HepG2 (cell line): ENCODE measurements at regions not wholly inside any gene's neighbourhood (a gene's known extent, or its start where the extent isn't known, plus 50 kb on each side); places are given as distances from the start of the nearest gene placed in this dataset.

ENCODE experiments used
- BRCA1 ChIP-seq: sonication (generic); formaldehyde crosslinking; IDR thresholded peaks from 2 replicates; pipeline ENCODE4 v1.4.0; 2020; ENCODE audit warnings: missing genetic modification reagents
- ETV6 ChIP-seq: sonication (generic); formaldehyde crosslinking; conservative IDR thresholded peaks from 2 replicates; pipeline ENCODE4 v1.4.0; 2020; ENCODE audit warnings: missing genetic modification reagents
- LCORL ChIP-seq, 2 experiments: fragments of 450-650 bp in 1 of 2; sonication (generic) in 1 of 2; formaldehyde crosslinking in 1 of 2; IDR thresholded peaks; 2 replicates each; pipeline versions ENCODE4 v1.5.0 to v1.6.1; 2017 to 2020; ENCODE audit warnings: antibody characterized with exemption in 1 of 2, missing genetic modification reagents in 1 of 2
- MLLT10 ChIP-seq: sonication (generic); formaldehyde crosslinking; IDR thresholded peaks from 2 replicates; pipeline ENCODE4 v1.4.0; 2020; ENCODE audit warnings: missing genetic modification reagents
- MTA3 ChIP-seq: sonication (generic); formaldehyde crosslinking; IDR thresholded peaks from 2 replicates; pipeline ENCODE4 v1.4.0; 2020; ENCODE audit warnings: missing genetic modification reagents
- PAX8 ChIP-seq: sonication (generic); formaldehyde crosslinking; IDR thresholded peaks from 2 replicates; pipeline ENCODE4 v1.8.0; 2022; ENCODE audit warnings: mild to moderate bottlenecking, missing genetic modification reagents, borderline replicate concordance
- PHF21A ChIP-seq: sonication (generic); formaldehyde crosslinking; IDR thresholded peaks from 2 replicates; pipeline ENCODE4 v1.5.0; 2020; ENCODE audit warnings: mild to moderate bottlenecking, missing genetic modification reagents
- SUZ12 ChIP-seq: fragments of 150-350 bp; IDR thresholded peaks from 2 replicates; pipeline ENCODE4 v1.6.1; 2014; ENCODE audit warnings: low read depth, low read length
- ZKSCAN1 ChIP-seq: fragments of 150-350 bp; IDR thresholded peaks from 2 replicates; pipeline ENCODE4 v1.6.1; 2014; ENCODE audit warnings: low read length
- ZMYM3 ChIP-seq: sonication (generic); formaldehyde crosslinking; IDR thresholded peaks from 2 replicates; pipeline ENCODE4 v1.5.1; 2020; ENCODE audit warnings: mild to moderate bottlenecking, missing genetic modification reagents
- ZNF138 ChIP-seq: sonication (generic); formaldehyde crosslinking; IDR thresholded peaks from 2 replicates; pipeline ENCODE4 v1.5.0; 2020; ENCODE audit warnings: mild to moderate bottlenecking, low read depth, missing genetic modification reagents
- ZNF3 ChIP-seq: IDR thresholded peaks from 2 replicates; pipeline ENCODE4 v1.7.0; 2017; ENCODE audit warnings: inconsistent platforms
- ZNF660 ChIP-seq: sonication (generic); formaldehyde crosslinking; IDR thresholded peaks from 2 replicates; pipeline ENCODE4 v1.5.1; 2020; ENCODE audit warnings: mild to moderate bottlenecking, low read depth, missing genetic modification reagents, borderline replicate concordance
- ZNF772 ChIP-seq: sonication (generic); formaldehyde crosslinking; IDR thresholded peaks from 2 replicates; pipeline ENCODE4 v1.5.0; 2020; ENCODE audit warnings: mild to moderate bottlenecking, missing genetic modification reagents
- TF ChIP-seq, protein P1 (sequence below): fragments of 450-650 bp; IDR thresholded peaks from 2 replicates; pipeline ENCODE4 v1.6.1; 2017; ENCODE audit warnings: mild to moderate bottlenecking
- TF ChIP-seq, protein P2 (sequence below): sonication (generic); formaldehyde crosslinking; IDR thresholded peaks from 2 replicates; pipeline ENCODE4 v1.5.1; 2020; ENCODE audit warnings: mild to moderate bottlenecking, moderate library complexity, missing genetic modification reagents
- TF ChIP-seq, protein P3 (sequence below): sonication (generic); formaldehyde crosslinking; IDR thresholded peaks from 2 replicates; pipeline ENCODE4 v1.4.0; 2020; ENCODE audit warnings: missing genetic modification reagents
- TF ChIP-seq, protein P4 (sequence below): sonication (generic); formaldehyde crosslinking; IDR thresholded peaks from 2 replicates; pipeline ENCODE4 v1.5.0; 2020; ENCODE audit warnings: missing genetic modification reagents
- TF ChIP-seq, protein P5 (sequence below): sonication (generic); formaldehyde crosslinking; IDR thresholded peaks from 2 replicates; pipeline ENCODE4 v1.4.0; 2020; ENCODE audit warnings: missing genetic modification reagents, borderline replicate concordance

DNA sequence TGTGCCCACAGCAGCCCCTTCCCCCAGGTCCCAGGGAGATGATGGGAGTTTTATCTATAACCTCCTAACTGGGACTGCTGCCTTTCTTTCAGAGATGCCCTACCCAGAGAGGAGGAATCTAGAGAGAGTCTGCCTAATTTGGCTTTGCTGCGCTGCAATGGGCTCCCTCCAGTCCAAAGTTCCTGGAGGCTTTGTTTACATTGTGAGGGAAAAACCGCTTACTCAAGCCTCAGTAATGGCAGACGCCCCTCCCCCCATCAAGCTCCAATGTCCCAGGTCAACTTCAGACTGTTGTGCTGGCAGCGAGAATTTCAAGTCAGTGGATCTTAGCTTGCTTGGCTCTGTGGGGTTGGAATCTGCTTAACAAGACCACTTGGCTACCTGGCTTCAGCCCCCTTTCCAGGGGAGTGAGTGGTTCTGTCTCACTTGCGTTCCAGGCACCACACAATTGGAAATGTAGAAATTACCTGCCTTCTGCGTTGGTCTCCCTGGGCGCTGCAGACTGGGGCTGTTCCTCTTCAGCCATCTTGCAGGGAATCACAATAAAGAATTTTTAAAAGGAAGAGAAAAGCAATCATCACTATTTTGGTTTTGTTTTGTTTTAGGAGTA, 262.5 kb downstream of the FOXG1 start (continued):
- TF ChIP-seq, protein P1, sequence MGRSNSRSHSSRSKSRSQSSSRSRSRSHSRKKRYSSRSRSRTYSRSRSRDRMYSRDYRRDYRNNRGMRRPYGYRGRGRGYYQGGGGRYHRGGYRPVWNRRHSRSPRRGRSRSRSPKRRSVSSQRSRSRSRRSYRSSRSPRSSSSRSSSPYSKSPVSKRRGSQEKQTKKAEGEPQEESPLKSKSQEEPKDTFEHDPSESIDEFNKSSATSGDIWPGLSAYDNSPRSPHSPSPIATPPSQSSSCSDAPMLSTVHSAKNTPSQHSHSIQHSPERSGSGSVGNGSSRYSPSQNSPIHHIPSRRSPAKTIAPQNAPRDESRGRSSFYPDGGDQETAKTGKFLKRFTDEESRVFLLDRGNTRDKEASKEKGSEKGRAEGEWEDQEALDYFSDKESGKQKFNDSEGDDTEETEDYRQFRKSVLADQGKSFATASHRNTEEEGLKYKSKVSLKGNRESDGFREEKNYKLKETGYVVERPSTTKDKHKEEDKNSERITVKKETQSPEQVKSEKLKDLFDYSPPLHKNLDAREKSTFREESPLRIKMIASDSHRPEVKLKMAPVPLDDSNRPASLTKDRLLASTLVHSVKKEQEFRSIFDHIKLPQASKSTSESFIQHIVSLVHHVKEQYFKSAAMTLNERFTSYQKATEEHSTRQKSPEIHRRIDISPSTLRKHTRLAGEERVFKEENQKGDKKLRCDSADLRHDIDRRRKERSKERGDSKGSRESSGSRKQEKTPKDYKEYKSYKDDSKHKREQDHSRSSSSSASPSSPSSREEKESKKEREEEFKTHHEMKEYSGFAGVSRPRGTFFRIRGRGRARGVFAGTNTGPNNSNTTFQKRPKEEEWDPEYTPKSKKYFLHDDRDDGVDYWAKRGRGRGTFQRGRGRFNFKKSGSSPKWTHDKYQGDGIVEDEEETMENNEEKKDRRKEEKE: no peak
- TF ChIP-seq ETV6 (CRISPR knock-in tag) (no peak), LCORL (IDR thresholded peaks at IDR 0.05) (peak; percentile 87), LCORL (CRISPR knock-in tag; IDR thresholded peaks at IDR 0.05) (peak; percentile 100), BRCA1 (CRISPR knock-in tag) (peak; percentile 60; the same call in 1 of the 2 replicates), PAX8 (0 out of 2 replicates have a peak, but pooled peaks have one; percentile 18), ZNF3 (CRISPR knock-in tag) (no peak; the same call in none of the 2 replicates), ZNF138 (CRISPR knock-in tag) (no peak), ZNF772 (peak; percentile 98), ZKSCAN1 (no peak), SUZ12 (no peak), ZMYM3 (CRISPR knock-in tag) (peak; percentile 95), MLLT10 (CRISPR knock-in tag) (no peak), ZNF660 (CRISPR knock-in tag) (no peak), MTA3 (CRISPR knock-in tag) (no peak), PHF21A (CRISPR knock-in tag) (peak; percentile 92)
- TF ChIP-seq, protein P2, sequence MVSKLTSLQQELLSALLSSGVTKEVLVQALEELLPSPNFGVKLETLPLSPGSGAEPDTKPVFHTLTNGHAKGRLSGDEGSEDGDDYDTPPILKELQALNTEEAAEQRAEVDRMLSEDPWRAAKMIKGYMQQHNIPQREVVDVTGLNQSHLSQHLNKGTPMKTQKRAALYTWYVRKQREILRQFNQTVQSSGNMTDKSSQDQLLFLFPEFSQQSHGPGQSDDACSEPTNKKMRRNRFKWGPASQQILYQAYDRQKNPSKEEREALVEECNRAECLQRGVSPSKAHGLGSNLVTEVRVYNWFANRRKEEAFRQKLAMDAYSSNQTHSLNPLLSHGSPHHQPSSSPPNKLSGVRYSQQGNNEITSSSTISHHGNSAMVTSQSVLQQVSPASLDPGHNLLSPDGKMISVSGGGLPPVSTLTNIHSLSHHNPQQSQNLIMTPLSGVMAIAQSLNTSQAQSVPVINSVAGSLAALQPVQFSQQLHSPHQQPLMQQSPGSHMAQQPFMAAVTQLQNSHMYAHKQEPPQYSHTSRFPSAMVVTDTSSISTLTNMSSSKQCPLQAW: peak; percentile 96
- TF ChIP-seq, protein P3, sequence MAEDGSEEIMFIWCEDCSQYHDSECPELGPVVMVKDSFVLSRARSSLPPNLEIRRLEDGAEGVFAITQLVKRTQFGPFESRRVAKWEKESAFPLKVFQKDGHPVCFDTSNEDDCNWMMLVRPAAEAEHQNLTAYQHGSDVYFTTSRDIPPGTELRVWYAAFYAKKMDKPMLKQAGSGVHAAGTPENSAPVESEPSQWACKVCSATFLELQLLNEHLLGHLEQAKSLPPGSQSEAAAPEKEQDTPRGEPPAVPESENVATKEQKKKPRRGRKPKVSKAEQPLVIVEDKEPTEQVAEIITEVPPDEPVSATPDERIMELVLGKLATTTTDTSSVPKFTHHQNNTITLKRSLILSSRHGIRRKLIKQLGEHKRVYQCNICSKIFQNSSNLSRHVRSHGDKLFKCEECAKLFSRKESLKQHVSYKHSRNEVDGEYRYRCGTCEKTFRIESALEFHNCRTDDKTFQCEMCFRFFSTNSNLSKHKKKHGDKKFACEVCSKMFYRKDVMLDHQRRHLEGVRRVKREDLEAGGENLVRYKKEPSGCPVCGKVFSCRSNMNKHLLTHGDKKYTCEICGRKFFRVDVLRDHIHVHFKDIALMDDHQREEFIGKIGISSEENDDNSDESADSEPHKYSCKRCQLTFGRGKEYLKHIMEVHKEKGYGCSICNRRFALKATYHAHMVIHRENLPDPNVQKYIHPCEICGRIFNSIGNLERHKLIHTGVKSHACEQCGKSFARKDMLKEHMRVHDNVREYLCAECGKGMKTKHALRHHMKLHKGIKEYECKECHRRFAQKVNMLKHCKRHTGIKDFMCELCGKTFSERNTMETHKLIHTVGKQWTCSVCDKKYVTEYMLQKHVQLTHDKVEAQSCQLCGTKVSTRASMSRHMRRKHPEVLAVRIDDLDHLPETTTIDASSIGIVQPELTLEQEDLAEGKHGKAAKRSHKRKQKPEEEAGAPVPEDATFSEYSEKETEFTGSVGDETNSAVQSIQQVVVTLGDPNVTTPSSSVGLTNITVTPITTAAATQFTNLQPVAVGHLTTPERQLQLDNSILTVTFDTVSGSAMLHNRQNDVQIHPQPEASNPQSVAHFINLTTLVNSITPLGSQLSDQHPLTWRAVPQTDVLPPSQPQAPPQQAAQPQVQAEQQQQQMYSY (CRISPR knock-in tag): no peak
- TF ChIP-seq, protein P4, sequence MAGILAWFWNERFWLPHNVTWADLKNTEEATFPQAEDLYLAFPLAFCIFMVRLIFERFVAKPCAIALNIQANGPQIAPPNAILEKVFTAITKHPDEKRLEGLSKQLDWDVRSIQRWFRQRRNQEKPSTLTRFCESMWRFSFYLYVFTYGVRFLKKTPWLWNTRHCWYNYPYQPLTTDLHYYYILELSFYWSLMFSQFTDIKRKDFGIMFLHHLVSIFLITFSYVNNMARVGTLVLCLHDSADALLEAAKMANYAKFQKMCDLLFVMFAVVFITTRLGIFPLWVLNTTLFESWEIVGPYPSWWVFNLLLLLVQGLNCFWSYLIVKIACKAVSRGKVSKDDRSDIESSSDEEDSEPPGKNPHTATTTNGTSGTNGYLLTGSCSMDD (CRISPR knock-in tag): no peak
- TF ChIP-seq, protein P5, sequence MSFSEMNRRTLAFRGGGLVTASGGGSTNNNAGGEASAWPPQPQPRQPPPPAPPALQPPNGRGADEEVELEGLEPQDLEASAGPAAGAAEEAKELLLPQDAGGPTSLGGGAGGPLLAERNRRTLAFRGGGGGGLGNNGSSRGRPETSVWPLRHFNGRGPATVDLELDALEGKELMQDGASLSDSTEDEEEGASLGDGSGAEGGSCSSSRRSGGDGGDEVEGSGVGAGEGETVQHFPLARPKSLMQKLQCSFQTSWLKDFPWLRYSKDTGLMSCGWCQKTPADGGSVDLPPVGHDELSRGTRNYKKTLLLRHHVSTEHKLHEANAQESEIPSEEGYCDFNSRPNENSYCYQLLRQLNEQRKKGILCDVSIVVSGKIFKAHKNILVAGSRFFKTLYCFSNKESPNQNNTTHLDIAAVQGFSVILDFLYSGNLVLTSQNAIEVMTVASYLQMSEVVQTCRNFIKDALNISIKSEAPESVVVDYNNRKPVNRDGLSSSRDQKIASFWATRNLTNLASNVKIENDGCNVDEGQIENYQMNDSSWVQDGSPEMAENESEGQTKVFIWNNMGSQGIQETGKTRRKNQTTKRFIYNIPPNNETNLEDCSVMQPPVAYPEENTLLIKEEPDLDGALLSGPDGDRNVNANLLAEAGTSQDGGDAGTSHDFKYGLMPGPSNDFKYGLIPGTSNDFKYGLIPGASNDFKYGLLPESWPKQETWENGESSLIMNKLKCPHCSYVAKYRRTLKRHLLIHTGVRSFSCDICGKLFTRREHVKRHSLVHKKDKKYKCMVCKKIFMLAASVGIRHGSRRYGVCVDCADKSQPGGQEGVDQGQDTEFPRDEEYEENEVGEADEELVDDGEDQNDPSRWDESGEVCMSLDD: no peak
